K562 (cell line): ENCODE measurements at regions not wholly inside any gene's neighbourhood (a gene's known extent, or its start where the extent isn't known, plus 50 kb on each side); places are given as distances from the start of the nearest gene placed in this dataset.

Experiments used
- CBFA2T2 ChIP-seq: fragments of 450-650 bp; conservative IDR thresholded peaks from 2 replicates; pipeline ENCODE4 v1.6.1; 2017; ENCODE audit warnings: mild to moderate bottlenecking
- CCNT2 ChIP-seq: IDR thresholded peaks from 2 replicates; pipeline ENCODE4 v1.6.1; 2011; ENCODE audit warnings: borderline replicate concordance, low read depth, mild to moderate bottlenecking, moderate library complexity, mixed read lengths, low read length; ENCODE audit not compliant: insufficient read length; ENCODE audit errors: extremely low read depth
- HDAC2 ChIP-seq: fragments of 450-650 bp; IDR thresholded peaks from 2 replicates; pipeline ENCODE4 v1.6.1; 2016; ENCODE audit warnings: mild to moderate bottlenecking
- MAZ ChIP-seq, 2 experiments: fragments of 450-650 bp in 1 of 2; sonication (generic) in 1 of 2; formaldehyde crosslinking; IDR thresholded peaks in 1 of 2; conservative IDR thresholded peaks in 1 of 2; 2 replicates each; pipeline versions ENCODE4 v1.4.0 to v1.5.0; 2020; ENCODE audit warnings: mild to moderate bottlenecking in 1 of 2, missing genetic modification reagents in 1 of 2
- NFE2 ChIP-seq: IDR thresholded peaks from 2 replicates; pipeline ENCODE4 v1.6.1; 2014; ENCODE audit warnings: antibody characterized with exemption, low read depth
- NR0B1 ChIP-seq: fragments of 450-650 bp; IDR thresholded peaks from one replicate; pipeline ENCODE4 v1.6.1; 2018; ENCODE audit warnings: mild to moderate bottlenecking, moderate library complexity; ENCODE audit not compliant: partially characterized antibody
- PBX2 ChIP-seq, 2 experiments: IDR thresholded peaks in 1 of 2; conservative IDR thresholded peaks in 1 of 2; 2 replicates each; pipeline ENCODE4 v1.6.1; 2016; ENCODE audit warnings: low read depth in 2 of 2, mild to moderate bottlenecking in 1 of 2, missing compliant biosample characterization in 1 of 2, missing genetic modification characterization in 1 of 2, moderate library complexity in 1 of 2
- SMARCA4 ChIP-seq: fragments of 450-650 bp; IDR thresholded peaks from 2 replicates; pipeline ENCODE4 v1.6.1; 2016
- SMARCE1 ChIP-seq: fragments of 450-650 bp; IDR thresholded peaks from 2 replicates; pipeline ENCODE4 v1.7.1; 2016; ENCODE audit warnings: mild to moderate bottlenecking
- ZBTB1 ChIP-seq: sonication (generic); formaldehyde crosslinking; IDR thresholded peaks from 2 replicates; pipeline ENCODE4 v1.8.1; 2023; ENCODE audit warnings: missing genetic modification reagents, low read depth, mild to moderate bottlenecking, borderline replicate concordance
- ZNF707 ChIP-seq: fragments of 250-450 bp; sonication (Bioruptor Pico); conservative IDR thresholded peaks from 2 replicates; pipeline ENCODE4 v1.8.0; 2022; ENCODE audit warnings: inconsistent platforms, mild to moderate bottlenecking, moderate library complexity

- TF ChIP-seq PBX2 (CRISPR knock-in tag; IDR thresholded peaks at IDR 0.05; ENCODE audit: low read depth) = no peak
- TF ChIP-seq PBX2 (tag; conservative IDR thresholded peaks at IDR 0.05; ENCODE audit: low read depth) = 0 out of 2 replicates have a peak, but pooled peaks have one; percentile 17
- TF ChIP-seq HDAC2 = 0 out of 2 replicates have a peak, but pooled peaks have one; percentile 20
- TF ChIP-seq CBFA2T2 = peak; percentile 37
- 0 out of 2 replicates have a peak, but pooled peaks have one; percentile 1 for TF ChIP-seq NFE2
- 0 out of 2 replicates have a peak, but pooled peaks have one; percentile 17 for TF ChIP-seq ZBTB1 (CRISPR knock-in tag)
- no peak for TF ChIP-seq NR0B1
- TF ChIP-seq ZNF707 (CRISPR knock-in tag) = no peak
- TF ChIP-seq SMARCE1 = peak; percentile 88
- 0 out of 4 replicates have a peak, but pooled peaks of 1 of the 2 experiments have one; percentile 20 for TF ChIP-seq MAZ (CRISPR knock-in tag; conservative IDR thresholded peaks at IDR 0.05 in 1 of 2, IDR thresholded peaks at IDR 0.05 in 1 of 2)
- peak; percentile 82; the same call in 1 of the 2 replicates for TF ChIP-seq SMARCA4
- peak; percentile 41 for TF ChIP-seq CCNT2
Measured at GRCh38 chr10:21334891-21335696, 190.4 kb downstream of the SKIDA1 start (continued).
